A549 (cell line): ENCODE measurements at regions not wholly inside any gene's neighbourhood (a gene's known extent, or its start where the extent isn't known, plus 50 kb on each side); places are given as distances from the start of the nearest gene placed in this dataset.

Experiments used
- GATA3 ChIP-seq: IDR thresholded peaks from 2 replicates; pipeline ENCODE4 v1.6.1; 2012; ENCODE audit warnings: borderline replicate concordance
- MAZ ChIP-seq: fragments of 150-350 bp; IDR thresholded peaks from 2 replicates; pipeline ENCODE4 v1.6.1; 2014; ENCODE audit warnings: antibody characterized with exemption, low read depth, low read length, borderline replicate concordance
- TF ChIP-seq, protein P1 (sequence below): fragments of >200 bp; sonication (Bioruptor Twin); formaldehyde crosslinking; IDR thresholded peaks from 3 replicates; pipeline ENCODE4 v1.5.1; 2016

DNA sequence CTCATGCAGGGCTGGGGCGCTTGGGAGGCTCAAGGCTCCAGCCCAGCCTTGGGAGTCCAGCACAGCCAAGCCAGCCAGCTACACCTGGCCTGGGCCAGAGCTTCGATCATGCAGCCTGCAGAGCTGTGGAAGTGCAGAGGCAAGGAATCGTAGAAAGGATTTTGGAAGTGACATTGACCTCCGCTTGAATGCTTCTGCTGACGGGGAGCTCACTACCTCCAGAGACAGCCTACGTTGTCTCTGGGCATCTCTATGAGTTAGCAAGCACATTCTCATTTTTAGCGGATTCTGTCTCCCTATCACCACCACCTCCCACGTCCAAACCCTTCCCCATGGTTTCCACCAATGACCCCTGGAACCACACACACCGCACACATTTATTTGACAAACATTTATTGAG is 88.5 kb downstream of the MICALL2 start:
- no peak for TF ChIP-seq MAZ
- TF ChIP-seq, protein P1, sequence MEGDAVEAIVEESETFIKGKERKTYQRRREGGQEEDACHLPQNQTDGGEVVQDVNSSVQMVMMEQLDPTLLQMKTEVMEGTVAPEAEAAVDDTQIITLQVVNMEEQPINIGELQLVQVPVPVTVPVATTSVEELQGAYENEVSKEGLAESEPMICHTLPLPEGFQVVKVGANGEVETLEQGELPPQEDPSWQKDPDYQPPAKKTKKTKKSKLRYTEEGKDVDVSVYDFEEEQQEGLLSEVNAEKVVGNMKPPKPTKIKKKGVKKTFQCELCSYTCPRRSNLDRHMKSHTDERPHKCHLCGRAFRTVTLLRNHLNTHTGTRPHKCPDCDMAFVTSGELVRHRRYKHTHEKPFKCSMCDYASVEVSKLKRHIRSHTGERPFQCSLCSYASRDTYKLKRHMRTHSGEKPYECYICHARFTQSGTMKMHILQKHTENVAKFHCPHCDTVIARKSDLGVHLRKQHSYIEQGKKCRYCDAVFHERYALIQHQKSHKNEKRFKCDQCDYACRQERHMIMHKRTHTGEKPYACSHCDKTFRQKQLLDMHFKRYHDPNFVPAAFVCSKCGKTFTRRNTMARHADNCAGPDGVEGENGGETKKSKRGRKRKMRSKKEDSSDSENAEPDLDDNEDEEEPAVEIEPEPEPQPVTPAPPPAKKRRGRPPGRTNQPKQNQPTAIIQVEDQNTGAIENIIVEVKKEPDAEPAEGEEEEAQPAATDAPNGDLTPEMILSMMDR, result no peak
- TF ChIP-seq GATA3, result no peak
